Erythroblast (primary cell): ENCODE measurements at regions not wholly inside any gene's neighbourhood (a gene's known extent, or its start where the extent isn't known, plus 50 kb on each side); places are given as distances from the start of the nearest gene placed in this dataset.

ENCODE experiments used
- GATA1 ChIP-seq: IDR thresholded peaks from 2 replicates; pipeline ENCODE4 v1.6.1; 2011; ENCODE audit warnings: low read depth, mild to moderate bottlenecking, control low read depth, low read length, moderate library complexity
- POLR2A ChIP-seq: IDR thresholded peaks from 2 replicates; pipeline ENCODE4 v1.6.1; 2011; ENCODE audit warnings: mild to moderate bottlenecking, low read length

DNA sequence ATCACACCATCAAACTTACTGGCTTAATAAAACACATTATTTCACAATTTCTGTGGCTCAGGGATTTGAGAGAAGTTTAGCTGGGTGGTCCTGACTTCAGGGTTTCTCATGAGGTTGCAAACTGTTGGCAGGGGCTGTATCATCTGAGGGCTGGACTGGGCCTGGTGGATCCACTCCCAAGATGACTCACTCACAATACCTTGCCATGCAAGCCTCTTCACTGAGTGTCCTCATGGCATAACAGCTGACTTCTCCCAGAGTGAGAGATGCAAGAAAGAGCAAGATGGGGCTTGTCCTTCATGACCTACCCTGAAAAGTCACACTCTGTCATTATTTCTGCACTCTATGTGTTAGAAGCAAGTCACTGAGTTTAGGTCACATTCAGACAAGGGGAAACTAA lies 73.8 kb downstream of the AQP4 start:
- TF ChIP-seq POLR2A: no peak
- no peak for TF ChIP-seq GATA1
